ENCODE measurements at regions not wholly inside any gene's neighbourhood (a gene's known extent, or its start where the extent isn't known, plus 50 kb on each side); places are given as distances from the start of the nearest gene placed in this dataset.

DNA sequence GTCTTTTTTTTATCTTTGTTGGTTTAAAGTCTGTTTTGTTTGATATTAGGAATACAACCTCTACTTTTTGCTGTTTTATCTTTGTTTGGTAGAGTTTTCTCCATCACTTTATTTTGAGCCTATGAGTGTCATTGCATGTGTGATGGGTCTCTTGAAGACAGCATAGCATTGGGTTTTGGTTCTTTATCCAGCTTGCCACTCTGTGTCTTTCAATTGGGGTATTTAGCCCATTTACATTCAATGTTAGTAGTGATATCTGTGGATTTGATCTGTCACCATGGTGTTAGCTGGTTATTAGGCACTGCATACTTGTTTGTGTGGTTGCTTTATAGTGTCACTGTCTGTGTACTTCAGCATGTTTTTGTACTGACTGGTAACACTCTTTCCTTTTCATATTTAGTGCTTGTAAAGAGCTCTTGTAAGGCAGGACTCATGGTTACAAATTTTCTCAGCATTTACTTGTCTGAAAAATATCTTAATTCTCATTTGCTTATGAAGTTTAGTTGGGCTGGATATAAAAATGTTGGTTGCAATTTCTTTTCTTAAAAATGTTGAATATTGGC, 845.5 kb downstream of the TLE4 start:
- H3K9me3 ChIP-seq (ENCODE audit: severe bottlenecking) = peaks cover 11% of the 10 kb centered on the region
- H3K27ac ChIP-seq = no peak overlapping the region
- no peaks in the 10 kb centered on the region for H3K36me3 ChIP-seq
- TF ChIP-seq, protein P1, sequence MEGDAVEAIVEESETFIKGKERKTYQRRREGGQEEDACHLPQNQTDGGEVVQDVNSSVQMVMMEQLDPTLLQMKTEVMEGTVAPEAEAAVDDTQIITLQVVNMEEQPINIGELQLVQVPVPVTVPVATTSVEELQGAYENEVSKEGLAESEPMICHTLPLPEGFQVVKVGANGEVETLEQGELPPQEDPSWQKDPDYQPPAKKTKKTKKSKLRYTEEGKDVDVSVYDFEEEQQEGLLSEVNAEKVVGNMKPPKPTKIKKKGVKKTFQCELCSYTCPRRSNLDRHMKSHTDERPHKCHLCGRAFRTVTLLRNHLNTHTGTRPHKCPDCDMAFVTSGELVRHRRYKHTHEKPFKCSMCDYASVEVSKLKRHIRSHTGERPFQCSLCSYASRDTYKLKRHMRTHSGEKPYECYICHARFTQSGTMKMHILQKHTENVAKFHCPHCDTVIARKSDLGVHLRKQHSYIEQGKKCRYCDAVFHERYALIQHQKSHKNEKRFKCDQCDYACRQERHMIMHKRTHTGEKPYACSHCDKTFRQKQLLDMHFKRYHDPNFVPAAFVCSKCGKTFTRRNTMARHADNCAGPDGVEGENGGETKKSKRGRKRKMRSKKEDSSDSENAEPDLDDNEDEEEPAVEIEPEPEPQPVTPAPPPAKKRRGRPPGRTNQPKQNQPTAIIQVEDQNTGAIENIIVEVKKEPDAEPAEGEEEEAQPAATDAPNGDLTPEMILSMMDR (IDR thresholded peaks at IDR 0.05; ENCODE audit: low read depth, low read length) = no peak
- H3K27me3 ChIP-seq (ENCODE audit: insufficient read depth, low read depth, severe bottlenecking) = no peaks in the 10 kb centered on the region
- no peak for DNase-seq
- H3K4me3 ChIP-seq (ENCODE audit: low read depth, low read length) = no peak overlapping the region

DNA sequence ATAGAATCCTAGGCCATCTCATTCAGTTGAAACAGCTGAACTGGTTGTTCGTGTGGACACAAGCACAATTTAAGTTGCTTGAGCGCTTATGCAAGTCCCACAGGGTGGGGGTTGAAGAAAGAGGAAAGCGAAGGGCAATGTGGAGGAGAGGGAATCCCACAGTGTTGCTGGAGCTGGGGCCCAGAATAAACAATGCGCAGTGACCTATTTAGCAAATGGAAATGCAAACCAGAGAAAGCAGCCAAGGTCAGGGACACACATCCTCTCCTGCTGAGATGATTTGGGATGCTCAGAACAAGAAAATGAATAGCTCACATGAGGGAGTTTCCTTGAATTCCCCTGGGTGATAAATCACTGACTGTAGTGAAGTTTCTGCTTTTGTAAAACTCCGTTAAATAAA, 838.3 kb downstream of the TLE4 start:
- Histone ChIP-seq H3K9me3 (ENCODE audit: severe bottlenecking) (peaks cover 10% of the 10 kb centered on the region), H3K27me3 (ENCODE audit: insufficient read depth, low read depth, severe bottlenecking) (no peaks in the 10 kb centered on the region), H3K4me3 (ENCODE audit: low read depth, low read length) (no peak overlapping the region), H3K36me3 (no peaks in the 10 kb centered on the region), H3K27ac (no peak overlapping the region)
- DNase-seq = no peak
- TF ChIP-seq, protein P1 (IDR thresholded peaks at IDR 0.05; ENCODE audit: low read depth, low read length) = no peak

DNA sequence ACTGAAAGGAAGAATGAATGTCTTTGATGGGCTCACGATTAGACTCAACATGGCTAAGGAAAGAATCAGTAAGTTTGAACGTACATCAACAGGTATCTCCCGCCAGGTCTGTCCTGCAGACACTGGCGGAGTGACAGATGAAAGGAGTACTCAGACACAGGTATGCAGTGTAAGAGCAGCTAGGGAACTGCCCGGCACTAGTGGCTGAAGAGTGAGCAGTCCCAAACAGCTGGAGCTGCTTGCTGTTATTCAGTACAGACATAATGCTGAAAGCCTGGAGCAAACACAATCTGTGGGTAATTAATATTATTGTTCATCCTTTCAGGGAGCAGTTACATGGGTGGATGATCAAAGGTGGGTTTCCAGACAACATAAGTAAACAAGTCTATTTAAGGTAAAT, 835.5 kb downstream of the TLE4 start:
- no peaks in the 10 kb centered on the region for H3K36me3 ChIP-seq
- H3K4me3 ChIP-seq (ENCODE audit: low read depth, low read length) = no peak overlapping the region
- no peaks in the 10 kb centered on the region for H3K27me3 ChIP-seq (ENCODE audit: insufficient read depth, low read depth, severe bottlenecking)
- H3K27ac ChIP-seq = no peak overlapping the region
- no peak for DNase-seq
- TF ChIP-seq, protein P1 (IDR thresholded peaks at IDR 0.05; ENCODE audit: low read depth, low read length) = no peak
- H3K9me3 ChIP-seq (ENCODE audit: severe bottlenecking) = peaks cover 10% of the 10 kb centered on the region

DNA sequence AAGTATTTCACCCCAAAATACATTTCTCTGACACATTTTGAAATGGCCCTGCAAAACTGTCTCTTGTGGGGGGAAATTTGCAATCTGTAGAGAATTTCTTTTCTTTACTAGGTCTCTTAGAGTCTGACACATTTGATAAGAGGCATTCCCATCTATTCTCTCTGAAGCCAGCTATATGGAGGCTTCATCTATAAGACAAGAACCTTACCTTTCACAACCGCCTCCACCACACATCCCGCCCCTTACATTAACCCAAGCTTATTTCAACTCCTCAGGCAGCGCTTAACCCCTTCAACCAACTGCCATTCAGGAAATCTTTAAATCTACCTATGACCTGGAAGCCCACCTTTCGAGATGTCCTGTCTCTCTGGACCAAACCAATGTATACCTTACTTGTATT, 829.5 kb downstream of the TLE4 start:
- Histone ChIP-seq H3K9me3 (ENCODE audit: severe bottlenecking) (no peaks in the 10 kb centered on the region), H3K36me3 (no peaks in the 10 kb centered on the region), H3K27ac (no peak overlapping the region), H3K27me3 (ENCODE audit: insufficient read depth, low read depth, severe bottlenecking) (no peaks in the 10 kb centered on the region), H3K4me3 (ENCODE audit: low read depth, low read length) (no peak overlapping the region)
- no peak for DNase-seq
- TF ChIP-seq, protein P1 (IDR thresholded peaks at IDR 0.05; ENCODE audit: low read depth, low read length) = no peak

DNA sequence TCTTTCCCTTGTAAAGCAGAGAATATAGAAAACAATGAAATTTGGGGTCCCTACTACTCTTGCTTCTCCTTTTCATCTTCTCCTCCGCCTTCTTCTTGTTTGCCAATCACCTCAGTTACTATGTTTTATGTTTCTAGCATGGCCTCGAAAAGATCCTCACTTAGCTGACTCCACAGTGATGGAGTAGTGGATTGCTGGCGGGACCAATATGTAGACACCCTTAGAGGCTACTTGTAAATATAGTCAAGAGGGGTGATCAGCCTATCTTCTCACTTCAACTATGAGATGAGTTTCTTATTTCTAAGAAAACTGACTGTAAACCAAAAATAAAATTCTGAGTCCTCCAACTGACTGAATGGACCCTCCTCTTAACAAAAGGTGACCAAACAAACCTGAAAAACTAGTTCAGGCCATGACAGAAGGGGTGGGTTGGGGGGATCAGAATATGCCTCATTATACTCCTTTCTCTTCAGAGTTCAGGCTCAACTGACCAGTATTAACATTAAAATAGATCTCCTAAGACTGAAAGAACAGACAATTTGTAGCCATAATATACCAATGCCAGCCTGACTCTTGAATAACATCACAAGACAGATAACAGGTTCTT, 829.0 kb downstream of the TLE4 start:
- no peaks in the 10 kb centered on the region for H3K27me3 ChIP-seq (ENCODE audit: insufficient read depth, low read depth, severe bottlenecking)
- no peak overlapping the region for H3K27ac ChIP-seq
- no peaks in the 10 kb centered on the region for H3K9me3 ChIP-seq (ENCODE audit: severe bottlenecking)
- TF ChIP-seq, protein P1 (IDR thresholded peaks at IDR 0.05; ENCODE audit: low read depth, low read length) = no peak
- DNase-seq = no peak
- H3K4me3 ChIP-seq (ENCODE audit: low read depth, low read length) = no peak overlapping the region
- H3K36me3 ChIP-seq = no peaks in the 10 kb centered on the region

DNA sequence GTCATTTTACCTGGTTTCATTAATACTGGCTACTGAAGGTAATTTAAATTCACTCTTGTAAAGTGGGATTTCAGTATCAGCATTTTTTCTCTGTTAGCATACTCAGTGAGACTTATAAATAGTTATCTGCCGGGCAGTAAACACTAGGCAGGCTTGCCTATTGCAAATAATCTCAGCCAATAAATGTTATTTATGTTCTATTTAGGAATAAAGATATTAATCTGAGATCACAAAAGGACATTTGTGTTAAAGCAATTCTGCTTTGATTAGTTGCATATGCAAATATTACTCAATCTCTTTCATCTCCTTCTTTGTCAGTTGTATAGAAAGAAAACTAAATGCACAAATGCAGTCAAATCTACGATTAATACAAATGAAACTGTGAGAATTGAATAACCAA, 827.8 kb downstream of the TLE4 start:
- H3K9me3 ChIP-seq (ENCODE audit: severe bottlenecking) = no peaks in the 10 kb centered on the region
- no peak for DNase-seq
- H3K4me3 ChIP-seq (ENCODE audit: low read depth, low read length) = no peak overlapping the region
- no peak overlapping the region for H3K27ac ChIP-seq
- TF ChIP-seq, protein P1 (IDR thresholded peaks at IDR 0.05; ENCODE audit: low read depth, low read length) = no peak
- no peaks in the 10 kb centered on the region for H3K27me3 ChIP-seq (ENCODE audit: insufficient read depth, low read depth, severe bottlenecking)
- no peaks in the 10 kb centered on the region for H3K36me3 ChIP-seq

Measured in WERI-Rb-1 (cell line).